GM12878 (cell line): ENCODE measurements at regions not wholly inside any gene's neighbourhood (a gene's known extent, or its start where the extent isn't known, plus 50 kb on each side); places are given as distances from the start of the nearest gene placed in this dataset.

Experiments used
- ATAC-seq: fragments of 200-7000 bp; cut with Tn5 transposase; 3 replicates; pipeline ENCODE4 v1.9.1; 2020; ENCODE audit warnings: mild to moderate bottlenecking, moderate library complexity
- BruUV-seq: library from RNA; stranded (reverse); fragments of 400-500 nt; replicated peaks from 2 replicates; lab custom pipeline; 2021; lab: Mats Ljungman, UMichigan
- CTCF ChIA-PET: fragments of 300-600 bp; sonication (Branson Sonifier 250); formaldehyde crosslinking; extraction: SDS; loops from one replicate; lab custom pipeline; 2021; ENCODE audit warnings: inconsistent platforms; lab: Yijun Ruan, JAX
- POLR2A ChIA-PET: fragments of 350-600 bp; formaldehyde crosslinking; extraction: SDS; loops from one replicate; lab custom pipeline; 2021; ENCODE audit warnings: inconsistent platforms; lab: Charles Lee
- RAD21 ChIA-PET: fragments of 300-600 bp; sonication (Branson Sonifier 250); formaldehyde crosslinking; loops from one replicate; lab custom pipeline; 2023; ENCODE audit warnings: antibody characterized with exemption; ENCODE audit not compliant: unreplicated experiment; lab: Charles Lee
- SMC1A ChIA-PET: fragments of 300-600 bp; sonication (Branson Sonifier 250); formaldehyde crosslinking; loops from one replicate; lab custom pipeline; 2023; ENCODE audit not compliant: unreplicated experiment, uncharacterized antibody; lab: Charles Lee
- DNase-seq: peaks from one replicate; pipeline ENCODE4 v3.0.0-alpha.2; 2011; ENCODE audit warnings: low read depth, low spot score
- FAIRE-seq: peaks from 3 replicates; lab custom pipeline; 2011; peaks lifted over from hg19 to GRCh38; lab: Jason Lieb, UNC
- H2AFZ ChIP-seq: 2 replicates; pipeline ENCODE4 v1.6.0; 2011; ENCODE audit warnings: low read depth, low read length, control low read depth; ENCODE audit not compliant: control insufficient read depth
- H3K27ac ChIP-seq: 2 replicates; pipeline ENCODE4 v1.5.1; 2011; ENCODE audit warnings: control low read depth; ENCODE audit not compliant: control insufficient read depth, insufficient read depth
- H3K27me3 ChIP-seq, 2 experiments: replicated peaks in 1 of 2; 2 replicates each; pipeline versions ENCODE4 v1.6.0 to v1.6.1; 2011; ENCODE audit warnings: low read length in 1 of 2; ENCODE audit not compliant: control insufficient read depth in 2 of 2, insufficient read depth in 2 of 2
- H3K36me3 ChIP-seq, 2 experiments: 2 replicates each; pipeline ENCODE4 v1.5.1; 2011; ENCODE audit warnings: low read length in 1 of 2; ENCODE audit not compliant: control insufficient read depth in 2 of 2, insufficient read depth in 2 of 2
- H3K4me1 ChIP-seq: 2 replicates; pipeline ENCODE4 v1.6.1; 2011; ENCODE audit warnings: mild to moderate bottlenecking, low read length, moderate library complexity, mixed read lengths; ENCODE audit not compliant: control insufficient read depth, insufficient read depth
- H3K4me2 ChIP-seq: 2 replicates; pipeline ENCODE4 v1.6.0; 2011; ENCODE audit warnings: control low read depth; ENCODE audit not compliant: control insufficient read depth, insufficient read depth
- H3K4me3 ChIP-seq: fragments of 200-600 bp; sonication (generic); 2 replicates; pipeline ENCODE4 v1.5.1; 2016
- H3K79me2 ChIP-seq: 2 replicates; pipeline ENCODE4 v1.6.0; 2011; ENCODE audit warnings: low read length; ENCODE audit not compliant: control insufficient read depth, insufficient read depth
- H3K9ac ChIP-seq: 2 replicates; pipeline ENCODE4 v1.8.0; 2011; ENCODE audit warnings: low read length, control low read depth, mixed read lengths; ENCODE audit not compliant: control insufficient read depth, insufficient read depth
- H3K9me3 ChIP-seq: replicated peaks from 3 replicates; pipeline ENCODE4 v1.5.1; 2011; ENCODE audit warnings: mild to moderate bottlenecking, low read length; ENCODE audit not compliant: control insufficient read depth, insufficient read depth
- H4K20me1 ChIP-seq: 2 replicates; pipeline ENCODE4 v1.6.0; 2011; ENCODE audit not compliant: control insufficient read depth, insufficient read depth
- BHLHE40 ChIP-seq, 2 experiments: fragments of 450-650 bp in 1 of 2; IDR thresholded peaks; 2 replicates each; pipeline ENCODE4 v1.6.1; 2011 to 2017; ENCODE audit warnings: low read depth in 2 of 2, borderline replicate concordance in 1 of 2, improper control_type of control experiment in 1 of 2, low read length in 1 of 2, mild to moderate bottlenecking in 1 of 2
- CHD2 ChIP-seq: IDR thresholded peaks from 2 replicates; pipeline ENCODE4 v1.6.1; 2011; ENCODE audit warnings: low read depth, low read length, improper control_type of control experiment, borderline replicate concordance
- ETV6 ChIP-seq, 2 experiments: fragments of 450-650 bp in 1 of 2; IDR thresholded peaks in 1 of 2; conservative IDR thresholded peaks in 1 of 2; 2 replicates each; pipeline ENCODE4 v1.6.1; 2014; ENCODE audit warnings: antibody characterized with exemption in 1 of 2, borderline replicate concordance in 1 of 2, low read depth in 1 of 2, mild to moderate bottlenecking in 1 of 2, moderate library complexity in 1 of 2
- RBBP5 ChIP-seq: fragments of 200-600 bp; sonication (generic); conservative IDR thresholded peaks from 2 replicates; pipeline ENCODE4 v1.6.1; 2016
- RCOR1 ChIP-seq: conservative IDR thresholded peaks from 2 replicates; pipeline ENCODE4 v1.6.1; 2012; ENCODE audit warnings: low read depth, low read length, improper control_type of control experiment
- TCF3 ChIP-seq: IDR thresholded peaks from 2 replicates; pipeline ENCODE4 v1.6.1; 2012; ENCODE audit warnings: low read depth, mild to moderate bottlenecking, low read length, borderline replicate concordance; ENCODE audit not compliant: insufficient read depth
- ZNF217 ChIP-seq: fragments of 450-650 bp; IDR thresholded peaks from 2 replicates; pipeline ENCODE4 v1.6.1; 2017; ENCODE audit warnings: antibody characterized with exemption, mild to moderate bottlenecking
- WGBS: methylation state at CpG from one replicate; pipeline ENCODE4 v1.1.6; 2016; ENCODE audit warnings: low lambda C conversion rate; ENCODE audit not compliant: insufficient replicate concordance, insufficient coverage; ENCODE audit errors: missing lambda C conversion rate; 5-methylcytosine and 5-hydroxymethylcytosine counted together
- in situ Hi-C: fragments of 300-500 bp; cut with MboI; formaldehyde crosslinking; loops from 9 replicates; pipeline ENCODE4 v1.14.3; 2018; ENCODE audit warnings: mixed read lengths
- intact Hi-C: fragments of 100-400 bp; cut with micrococcal nuclease; formaldehyde crosslinking; loops from one replicate; pipeline ENCODE4 v1.14.2; 2022; ENCODE audit not compliant: unreplicated experiment
- TF ChIP-seq, protein P1 (sequence below): IDR thresholded peaks from 2 replicates; pipeline ENCODE4 v1.6.1; 2012; ENCODE audit warnings: improper control_type of control experiment, low read depth, low read length; ENCODE audit not compliant: insufficient replicate concordance
- TF ChIP-seq, protein P2 (sequence below): fragments of 450-650 bp; IDR thresholded peaks from 2 replicates; pipeline ENCODE4 v1.6.1; 2017; ENCODE audit warnings: antibody characterized with exemption, mild to moderate bottlenecking, moderate library complexity

DNA sequence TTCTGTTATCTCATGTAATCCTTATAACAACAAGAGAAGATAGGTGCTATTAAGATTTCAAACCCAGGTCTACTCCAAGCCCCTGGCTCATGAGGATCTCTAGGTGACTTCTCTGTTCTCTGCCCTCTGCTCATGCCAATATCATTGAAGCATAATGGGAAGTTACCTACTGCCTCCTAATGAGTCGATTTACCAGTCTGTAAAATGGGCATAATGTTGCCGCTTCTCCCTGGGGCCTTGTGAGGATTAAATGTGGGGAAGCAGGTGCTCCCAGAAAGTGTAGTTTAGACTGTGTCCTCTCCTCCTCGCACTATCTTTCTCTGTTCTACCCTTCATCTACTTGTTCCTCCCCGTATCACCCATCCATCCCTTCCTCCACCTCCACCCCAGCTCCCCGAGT, 169.2 kb upstream of the LHX5 start:
- ChIA-PET CTCF (no interaction called here), SMC1A (interaction anchor here (0.7 kb wide), 1 partner anchor 751 kb away, joined by 3 read pairs; no protein-coding TSS in a partner anchor), RAD21 (no interaction called here), POLR2A (no interaction called here)
- Histone ChIP-seq H3K36me3 (no peaks in the 10 kb centered on the region), H3K4me3 (no peak overlapping the region), H2AFZ (no peak overlapping the region), H3K27ac (no peak overlapping the region), H3K4me2 (no peak overlapping the region), H4K20me1 (no peaks in the 10 kb centered on the region), H3K27me3 (peaks cover 0 to 2% of the 10 kb centered on the region in 2 experiments; a peak in 3 of 4 replicates), H3K4me1 (no peaks in the 10 kb centered on the region), H3K9me3 (no peaks in the 10 kb centered on the region)
- DNase-seq: no peak
- in situ Hi-C loops (no loop called here), intact Hi-C loops (no loop called here)
- WGBS: 29% methylated on average over 5 of the region's 5 CpGs
- no TSS peak for BruUV-seq
- no peak for FAIRE-seq
- no peak for ATAC-seq
- TF ChIP-seq ZNF217: no peak
- TF ChIP-seq RBBP5: no peak
- no peak for TF ChIP-seq TCF3
- TF ChIP-seq CHD2: no peak
- TF ChIP-seq, protein P1, sequence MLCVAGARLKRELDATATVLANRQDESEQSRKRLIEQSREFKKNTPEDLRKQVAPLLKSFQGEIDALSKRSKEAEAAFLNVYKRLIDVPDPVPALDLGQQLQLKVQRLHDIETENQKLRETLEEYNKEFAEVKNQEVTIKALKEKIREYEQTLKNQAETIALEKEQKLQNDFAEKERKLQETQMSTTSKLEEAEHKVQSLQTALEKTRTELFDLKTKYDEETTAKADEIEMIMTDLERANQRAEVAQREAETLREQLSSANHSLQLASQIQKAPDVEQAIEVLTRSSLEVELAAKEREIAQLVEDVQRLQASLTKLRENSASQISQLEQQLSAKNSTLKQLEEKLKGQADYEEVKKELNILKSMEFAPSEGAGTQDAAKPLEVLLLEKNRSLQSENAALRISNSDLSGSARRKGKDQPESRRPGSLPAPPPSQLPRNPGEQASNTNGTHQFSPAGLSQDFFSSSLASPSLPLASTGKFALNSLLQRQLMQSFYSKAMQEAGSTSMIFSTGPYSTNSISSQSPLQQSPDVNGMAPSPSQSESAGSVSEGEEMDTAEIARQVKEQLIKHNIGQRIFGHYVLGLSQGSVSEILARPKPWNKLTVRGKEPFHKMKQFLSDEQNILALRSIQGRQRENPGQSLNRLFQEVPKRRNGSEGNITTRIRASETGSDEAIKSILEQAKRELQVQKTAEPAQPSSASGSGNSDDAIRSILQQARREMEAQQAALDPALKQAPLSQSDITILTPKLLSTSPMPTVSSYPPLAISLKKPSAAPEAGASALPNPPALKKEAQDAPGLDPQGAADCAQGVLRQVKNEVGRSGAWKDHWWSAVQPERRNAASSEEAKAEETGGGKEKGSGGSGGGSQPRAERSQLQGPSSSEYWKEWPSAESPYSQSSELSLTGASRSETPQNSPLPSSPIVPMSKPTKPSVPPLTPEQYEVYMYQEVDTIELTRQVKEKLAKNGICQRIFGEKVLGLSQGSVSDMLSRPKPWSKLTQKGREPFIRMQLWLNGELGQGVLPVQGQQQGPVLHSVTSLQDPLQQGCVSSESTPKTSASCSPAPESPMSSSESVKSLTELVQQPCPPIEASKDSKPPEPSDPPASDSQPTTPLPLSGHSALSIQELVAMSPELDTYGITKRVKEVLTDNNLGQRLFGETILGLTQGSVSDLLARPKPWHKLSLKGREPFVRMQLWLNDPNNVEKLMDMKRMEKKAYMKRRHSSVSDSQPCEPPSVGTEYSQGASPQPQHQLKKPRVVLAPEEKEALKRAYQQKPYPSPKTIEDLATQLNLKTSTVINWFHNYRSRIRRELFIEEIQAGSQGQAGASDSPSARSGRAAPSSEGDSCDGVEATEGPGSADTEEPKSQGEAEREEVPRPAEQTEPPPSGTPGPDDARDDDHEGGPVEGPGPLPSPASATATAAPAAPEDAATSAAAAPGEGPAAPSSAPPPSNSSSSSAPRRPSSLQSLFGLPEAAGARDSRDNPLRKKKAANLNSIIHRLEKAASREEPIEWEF: no peak
- TF ChIP-seq, protein P2, sequence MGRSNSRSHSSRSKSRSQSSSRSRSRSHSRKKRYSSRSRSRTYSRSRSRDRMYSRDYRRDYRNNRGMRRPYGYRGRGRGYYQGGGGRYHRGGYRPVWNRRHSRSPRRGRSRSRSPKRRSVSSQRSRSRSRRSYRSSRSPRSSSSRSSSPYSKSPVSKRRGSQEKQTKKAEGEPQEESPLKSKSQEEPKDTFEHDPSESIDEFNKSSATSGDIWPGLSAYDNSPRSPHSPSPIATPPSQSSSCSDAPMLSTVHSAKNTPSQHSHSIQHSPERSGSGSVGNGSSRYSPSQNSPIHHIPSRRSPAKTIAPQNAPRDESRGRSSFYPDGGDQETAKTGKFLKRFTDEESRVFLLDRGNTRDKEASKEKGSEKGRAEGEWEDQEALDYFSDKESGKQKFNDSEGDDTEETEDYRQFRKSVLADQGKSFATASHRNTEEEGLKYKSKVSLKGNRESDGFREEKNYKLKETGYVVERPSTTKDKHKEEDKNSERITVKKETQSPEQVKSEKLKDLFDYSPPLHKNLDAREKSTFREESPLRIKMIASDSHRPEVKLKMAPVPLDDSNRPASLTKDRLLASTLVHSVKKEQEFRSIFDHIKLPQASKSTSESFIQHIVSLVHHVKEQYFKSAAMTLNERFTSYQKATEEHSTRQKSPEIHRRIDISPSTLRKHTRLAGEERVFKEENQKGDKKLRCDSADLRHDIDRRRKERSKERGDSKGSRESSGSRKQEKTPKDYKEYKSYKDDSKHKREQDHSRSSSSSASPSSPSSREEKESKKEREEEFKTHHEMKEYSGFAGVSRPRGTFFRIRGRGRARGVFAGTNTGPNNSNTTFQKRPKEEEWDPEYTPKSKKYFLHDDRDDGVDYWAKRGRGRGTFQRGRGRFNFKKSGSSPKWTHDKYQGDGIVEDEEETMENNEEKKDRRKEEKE: no peak
- no peak for TF ChIP-seq BHLHE40 (IDR thresholded peaks at IDR 0.05; ENCODE audit: borderline replicate concordance in 1 of 2, low read depth in 2 of 2, low read length in 1 of 2)
- TF ChIP-seq ETV6 (conservative IDR thresholded peaks at IDR 0.05 in 1 of 2, IDR thresholded peaks at IDR 0.05 in 1 of 2; ENCODE audit: borderline replicate concordance in 1 of 2, low read depth in 1 of 2): no peak
- no peak for TF ChIP-seq RCOR1
- TF ChIP-seq, all 136 proteins: peak for 0
- Histone ChIP-seq H3K79me2 (no peaks in the 10 kb centered on the region), H3K9ac (no peak overlapping the region)
